Common myeloid progenitor, CD34-positive (primary cell): ENCODE measurements at regions not wholly inside any gene's neighbourhood (a gene's known extent, or its start where the extent isn't known, plus 50 kb on each side); places are given as distances from the start of the nearest gene placed in this dataset.
A peak's percentile ranks its signal among the peaks of the same experiment; 100 is the strongest.

Source experiments
- CTCF ChIA-PET: fragments of 350-600 bp; sonication (Branson Sonifier 250); formaldehyde crosslinking; loops from one replicate; lab custom pipeline; 2021; ENCODE audit warnings: antibody characterized with exemption; lab: Charles Lee
- POLR2A ChIA-PET: fragments of 350-600 bp; sonication (Branson Sonifier 250); formaldehyde crosslinking; loops from one replicate; lab custom pipeline; 2021; ENCODE audit warnings: antibody characterized with exemption; lab: Charles Lee
- DNase-seq, 3 donors: peaks; one replicate each; pipeline versions ENCODE4 v3.0.0 to v3.0.0-alpha.2; 2013
- H3K27ac ChIP-seq, 2 experiments: 1 replicate in 1 of 2; 2 replicates in 1 of 2; pipeline ENCODE4 v1.7.0; 2013; ENCODE audit warnings: inconsistent platforms in 2 of 2, low read length in 2 of 2, mild to moderate bottlenecking in 2 of 2, low read depth in 1 of 2, moderate library complexity in 1 of 2; ENCODE audit not compliant: severe bottlenecking in 2 of 2, insufficient read depth in 1 of 2, poor library complexity in 1 of 2
- H3K27me3 ChIP-seq, 5 experiments: replicated peaks in 2 of 5; 1 replicate in 3 of 5; 2 replicates in 2 of 5; pipeline versions ENCODE4 v1.6.1 to v1.7.0; 2013; ENCODE audit warnings: low read length in 4 of 5, mild to moderate bottlenecking in 2 of 5, moderate library complexity in 2 of 5, inconsistent platforms in 1 of 5; ENCODE audit not compliant: insufficient read depth in 5 of 5, control insufficient read depth in 4 of 5
- H3K36me3 ChIP-seq, 4 experiments: 1 replicate in 2 of 4; 2 replicates in 2 of 4; pipeline versions ENCODE4 v1.6.1 to v1.7.0; 2013; ENCODE audit warnings: low read length in 3 of 4, control low read depth in 1 of 4, mild to moderate bottlenecking in 1 of 4; ENCODE audit not compliant: control insufficient read depth in 4 of 4, insufficient read depth in 4 of 4
- H3K4me1 ChIP-seq, 4 experiments: 1 replicate in 3 of 4; 2 replicates in 1 of 4; pipeline versions ENCODE4 v1.6.1 to v1.7.1; 2013; ENCODE audit warnings: low read length in 3 of 4, mild to moderate bottlenecking in 3 of 4, control low read depth in 1 of 4, inconsistent platforms in 1 of 4, moderate library complexity in 1 of 4; ENCODE audit not compliant: control insufficient read depth in 4 of 4, insufficient read depth in 4 of 4; ENCODE audit errors: control extremely low read depth in 1 of 4
- H3K4me3 ChIP-seq, 7 experiments: 1 replicate in 4 of 7; 2 replicates in 3 of 7; pipeline versions ENCODE4 v1.5.1 to v1.7.0; 2013; ENCODE audit warnings: mild to moderate bottlenecking in 7 of 7, low read length in 6 of 7, moderate library complexity in 6 of 7, inconsistent platforms in 2 of 7, low read depth in 2 of 7, control low read depth in 1 of 7; ENCODE audit not compliant: insufficient read depth in 4 of 7, control insufficient read depth in 1 of 7; ENCODE audit errors: extremely low read depth in 1 of 7
- H3K9me3 ChIP-seq, 5 experiments: 1 replicate in 4 of 5; 2 replicates in 1 of 5; pipeline versions ENCODE4 v1.6.1 to v1.7.1; 2013; ENCODE audit warnings: low read length in 4 of 5, mild to moderate bottlenecking in 2 of 5, inconsistent platforms in 1 of 5, low read depth in 1 of 5, moderate library complexity in 1 of 5; ENCODE audit not compliant: control insufficient read depth in 4 of 5, insufficient read depth in 2 of 5; ENCODE audit errors: control extremely low read depth in 1 of 5
- WGBS: methylation state at CpG from one replicate; pipeline ENCODE4 v1.1.5; 2013; ENCODE audit not compliant: insufficient coverage; 5-methylcytosine and 5-hydroxymethylcytosine counted together

GRCh38 chr5:61724102-61724501 lies 392.0 kb downstream of the ZSWIM6 start:
- no peaks in the 10 kb centered on the region for H3K4me1 ChIP-seq
- ChIA-PET POLR2A (no interaction called here), CTCF (no interaction called here)
- peaks cover 0 to 2% (median 0%) of the 10 kb centered on the region in 5 experiments for H3K27me3 ChIP-seq
- WGBS: 100% methylated on average over 1 of the region's 2 CpGs
- no peaks in the 10 kb centered on the region for H3K36me3 ChIP-seq
- H3K4me3 ChIP-seq: no peak overlapping the region
- no peak overlapping the region for H3K27ac ChIP-seq
- peaks cover 0 to 11% (median 2%) of the 10 kb centered on the region in 5 experiments for H3K9me3 ChIP-seq
- no peak for DNase-seq

- H3K4me3 ChIP-seq: no peak overlapping the region
- CTCF ChIA-PET: no interaction called here
- no peak overlapping the region for H3K27ac ChIP-seq
- H3K27me3 ChIP-seq: peaks cover 0 to 7% (median 5%) of the 10 kb centered on the region in 5 experiments
- no peaks in the 10 kb centered on the region for H3K36me3 ChIP-seq
- no peak for DNase-seq
- POLR2A ChIA-PET: no interaction called here
- 100% methylated on average over 1 of the region's 1 CpG for WGBS
- no peaks in the 10 kb centered on the region for H3K4me1 ChIP-seq
- no peaks in the 10 kb centered on the region for H3K9me3 ChIP-seq
These were observed 396.2 kb downstream of the ZSWIM6 start for GRCh38 chr5:61728287-61728686.

DNA sequence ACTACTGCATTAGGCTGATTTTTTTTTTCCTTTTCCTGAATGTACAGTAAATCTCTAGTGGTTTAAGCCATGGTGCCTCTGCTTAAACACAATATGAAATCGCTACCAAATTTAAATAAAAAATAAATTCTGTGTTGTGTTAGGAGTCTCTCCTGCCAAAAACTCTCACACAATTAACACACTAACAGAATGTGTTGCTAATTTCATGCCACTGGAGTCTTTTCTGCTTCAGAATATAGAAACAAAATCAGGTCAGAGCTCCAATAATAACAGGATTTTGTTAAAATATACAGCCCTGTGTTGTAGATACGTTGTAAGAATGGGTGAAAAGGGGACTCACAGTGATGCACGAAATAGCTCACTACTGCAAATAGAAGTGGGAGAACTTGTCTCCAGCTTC lies 398.8 kb downstream of the ZSWIM6 start:
- Histone ChIP-seq H3K27me3 (peaks cover 0 to 7% (median 5%) of the 10 kb centered on the region in 5 experiments), H3K27ac (no peak overlapping the region), H3K4me1 (no peaks in the 10 kb centered on the region), H3K9me3 (no peaks in the 10 kb centered on the region), H3K4me3 (no peak overlapping the region), H3K36me3 (no peaks in the 10 kb centered on the region)
- ChIA-PET CTCF (no interaction called here), POLR2A (no interaction called here)
- DNase-seq: no peak
- WGBS: 50% methylated on average over 2 of the region's 3 CpGs

DNA sequence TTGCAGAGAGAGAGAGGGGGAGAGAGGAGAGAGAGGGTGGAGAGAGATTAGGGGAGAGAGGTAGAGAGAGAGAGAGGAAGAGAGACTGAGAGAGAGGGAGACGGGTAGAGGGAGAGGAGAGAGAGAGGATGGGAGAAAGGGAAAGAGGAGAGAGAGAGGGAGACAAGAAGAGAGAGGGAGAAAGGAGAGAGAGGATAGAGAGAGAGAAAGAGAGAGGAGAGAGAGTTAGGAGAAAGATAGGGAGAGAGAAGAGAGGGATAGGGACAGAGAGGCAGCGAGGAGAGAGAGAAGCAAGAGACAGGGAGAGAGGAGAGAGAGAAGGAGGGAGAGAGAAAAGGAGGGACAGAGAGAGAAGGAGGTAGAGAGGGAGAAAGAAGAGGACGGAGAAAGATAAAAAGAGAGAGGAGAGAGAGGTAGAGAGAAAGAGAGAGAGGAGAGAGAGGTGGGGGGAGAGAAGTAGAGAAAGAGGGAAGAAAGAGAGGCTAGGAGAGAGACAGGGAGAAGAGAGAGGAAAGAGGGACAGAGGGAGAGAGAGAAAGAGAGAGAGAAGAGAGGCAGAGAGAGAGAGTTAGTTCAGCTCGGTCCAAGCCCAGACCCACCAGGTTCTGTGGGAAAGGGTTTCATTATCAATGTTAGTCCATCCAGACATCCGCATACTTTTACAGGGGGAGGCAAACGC lies 399.3 kb downstream of the ZSWIM6 start:
- peaks cover 0 to 7% (median 5%) of the 10 kb centered on the region in 5 experiments for H3K27me3 ChIP-seq
- 74% methylated on average over 4 of the region's 6 CpGs for WGBS
- POLR2A ChIA-PET: no interaction called here

GRCh38 chr5:61731946-61732314 lies 399.9 kb downstream of the ZSWIM6 start:
- POLR2A ChIA-PET: no interaction called here
- peaks cover 0 to 7% (median 5%) of the 10 kb centered on the region in 5 experiments for H3K27me3 ChIP-seq
- H3K4me3 ChIP-seq: no peak overlapping the region
- no peak for DNase-seq
- 64% methylated on average over 2 of the region's 5 CpGs for WGBS
- H3K4me1 ChIP-seq: peaks cover 0 to 3% (median under 1%) of the 10 kb centered on the region in 4 experiments
- CTCF ChIA-PET: no interaction called here
- H3K36me3 ChIP-seq: no peaks in the 10 kb centered on the region
- no peaks in the 10 kb centered on the region for H3K9me3 ChIP-seq
- no peak overlapping the region for H3K27ac ChIP-seq

More for the DNA sequence above, 399.3 kb downstream of the ZSWIM6 start:
- Histone ChIP-seq H3K36me3 (no peaks in the 10 kb centered on the region), H3K9me3 (no peaks in the 10 kb centered on the region), H3K4me3 (no peak overlapping the region), H3K4me1 (no peaks in the 10 kb centered on the region), H3K27ac (no peak overlapping the region)
- DNase-seq: no peak
- CTCF ChIA-PET: no interaction called here

GRCh38 chr5:61732369-61732768 lies 400.3 kb downstream of the ZSWIM6 start:
- peaks cover 0 to 7% (median 2%) of the 10 kb centered on the region in 4 experiments for H3K4me1 ChIP-seq

DNA sequence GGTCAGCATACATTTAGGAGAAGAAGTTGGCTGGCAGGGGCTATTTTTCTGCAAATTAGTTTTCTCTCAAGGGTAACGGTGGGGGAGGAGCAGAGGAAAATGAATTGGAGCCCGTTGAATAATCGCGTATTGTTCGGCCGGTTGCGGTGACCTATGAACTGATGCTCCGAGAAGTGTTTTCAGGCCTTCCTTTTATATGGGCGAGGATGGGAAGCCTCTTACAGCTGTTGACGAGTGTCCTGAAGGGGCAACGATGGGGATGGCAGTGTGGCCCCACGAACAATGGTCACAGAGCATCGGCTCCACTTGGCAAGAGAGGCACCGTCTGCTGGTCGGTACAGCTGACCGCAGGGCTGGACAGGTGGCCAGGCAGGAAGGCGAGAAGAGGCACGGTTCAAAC lies 400.7 kb downstream of the ZSWIM6 start:
- H3K27ac ChIP-seq: no peak overlapping the region
- DNase-seq: no peak
- H3K4me3 ChIP-seq: peak overlapping the region in 1 of 7 experiments; percentile 39
- ChIA-PET POLR2A (no interaction called here), CTCF (no interaction called here)
- H3K9me3 ChIP-seq: no peaks in the 10 kb centered on the region
- WGBS: 91% methylated on average over 18 of the region's 18 CpGs
- peaks cover 0 to 7% (median 3%) of the 10 kb centered on the region in 4 experiments for H3K4me1 ChIP-seq
- peaks cover 0 to 7% (median 5%) of the 10 kb centered on the region in 5 experiments for H3K27me3 ChIP-seq
- H3K36me3 ChIP-seq: no peaks in the 10 kb centered on the region

More at GRCh38 chr5:61732369-61732768, 400.3 kb downstream of the ZSWIM6 start:
- H3K36me3 ChIP-seq: no peaks in the 10 kb centered on the region
- peak in 2 of 3 donors; percentile 3 to 6 for DNase-seq
- CTCF ChIA-PET: no interaction called here
- peaks cover 0 to 7% (median 5%) of the 10 kb centered on the region in 5 experiments for H3K27me3 ChIP-seq
- POLR2A ChIA-PET: no interaction called here
- H3K9me3 ChIP-seq: no peaks in the 10 kb centered on the region
- 65% methylated on average over 6 of the region's 12 CpGs for WGBS
- peak overlapping the region in 1 of 7 experiments; percentile 39 for H3K4me3 ChIP-seq
- H3K27ac ChIP-seq: no peak overlapping the region
